PC-3 (cell line): ENCODE measurements at regions not wholly inside any gene's neighbourhood (a gene's known extent, or its start where the extent isn't known, plus 50 kb on each side); places are given as distances from the start of the nearest gene placed in this dataset.

Experiments
- CTCF ChIP-seq: fragments of 300-600 bp; sonication (generic); conservative IDR thresholded peaks from 2 replicates; pipeline ENCODE4 v1.5.1; 2017; ENCODE audit warnings: antibody characterized with exemption, low read depth, mild to moderate bottlenecking, low read length
- EZH2 ChIP-seq: fragments of 300-600 bp; sonication (generic); IDR thresholded peaks from one replicate; pipeline ENCODE4 v1.6.1; 2017; ENCODE audit warnings: antibody characterized with exemption, mild to moderate bottlenecking, low read length; ENCODE audit not compliant: unreplicated experiment
- EZH2phosphoT487 ChIP-seq: fragments of 300-600 bp; sonication (generic); IDR thresholded peaks from 2 replicates; pipeline ENCODE4 v1.6.1; 2018; ENCODE audit warnings: mild to moderate bottlenecking, antibody characterized with exemption, low read length, borderline replicate concordance

DNA sequence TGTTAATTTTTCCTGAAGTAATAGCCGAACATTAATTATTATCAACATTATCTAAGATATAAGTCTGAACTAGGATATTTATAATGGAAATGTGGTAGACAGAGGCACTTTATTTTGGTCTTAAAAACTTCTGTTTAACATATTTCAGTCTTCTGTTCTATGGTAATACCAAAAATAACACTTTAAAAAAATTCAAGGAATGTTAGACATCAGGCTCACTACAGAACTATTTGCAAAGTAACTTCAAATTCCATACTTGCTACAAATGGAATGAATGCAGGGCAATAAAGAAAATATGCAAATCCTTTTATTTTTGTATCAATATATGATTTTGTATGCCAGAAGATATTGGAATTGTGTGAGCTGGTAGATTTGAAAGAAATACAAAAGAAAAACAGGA is 345.5 kb upstream of the DSEL start:
- TF ChIP-seq CTCF (no peak), EZH2 (no peak), EZH2phosphoT487 (no peak)
